ENCODE measurements at regions not wholly inside any gene's neighbourhood (a gene's known extent, or its start where the extent isn't known, plus 50 kb on each side); places are given as distances from the start of the nearest gene placed in this dataset.

DNA sequence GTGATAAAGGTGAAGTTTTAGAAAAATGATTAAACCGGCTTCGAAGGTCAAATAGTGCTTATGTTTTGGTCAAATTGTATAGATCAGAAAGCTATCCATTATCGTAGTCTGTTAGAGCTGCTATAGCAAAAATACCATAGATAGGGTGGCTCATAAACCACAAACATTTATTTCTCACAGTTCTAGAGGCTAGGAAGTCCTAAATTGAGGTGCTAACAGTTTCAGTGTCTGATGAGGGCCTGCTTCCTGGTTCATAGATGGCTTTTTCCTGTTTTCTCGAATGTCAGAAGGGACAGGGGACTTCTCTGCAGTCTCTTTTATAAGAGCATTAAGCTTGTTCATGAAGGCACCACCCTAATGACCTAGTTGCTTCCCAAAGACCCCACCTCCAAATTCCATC lies 186.6 kb upstream of the ERBB4 start:
- TF ChIP-seq, protein P1, sequence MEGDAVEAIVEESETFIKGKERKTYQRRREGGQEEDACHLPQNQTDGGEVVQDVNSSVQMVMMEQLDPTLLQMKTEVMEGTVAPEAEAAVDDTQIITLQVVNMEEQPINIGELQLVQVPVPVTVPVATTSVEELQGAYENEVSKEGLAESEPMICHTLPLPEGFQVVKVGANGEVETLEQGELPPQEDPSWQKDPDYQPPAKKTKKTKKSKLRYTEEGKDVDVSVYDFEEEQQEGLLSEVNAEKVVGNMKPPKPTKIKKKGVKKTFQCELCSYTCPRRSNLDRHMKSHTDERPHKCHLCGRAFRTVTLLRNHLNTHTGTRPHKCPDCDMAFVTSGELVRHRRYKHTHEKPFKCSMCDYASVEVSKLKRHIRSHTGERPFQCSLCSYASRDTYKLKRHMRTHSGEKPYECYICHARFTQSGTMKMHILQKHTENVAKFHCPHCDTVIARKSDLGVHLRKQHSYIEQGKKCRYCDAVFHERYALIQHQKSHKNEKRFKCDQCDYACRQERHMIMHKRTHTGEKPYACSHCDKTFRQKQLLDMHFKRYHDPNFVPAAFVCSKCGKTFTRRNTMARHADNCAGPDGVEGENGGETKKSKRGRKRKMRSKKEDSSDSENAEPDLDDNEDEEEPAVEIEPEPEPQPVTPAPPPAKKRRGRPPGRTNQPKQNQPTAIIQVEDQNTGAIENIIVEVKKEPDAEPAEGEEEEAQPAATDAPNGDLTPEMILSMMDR (IDR thresholded peaks at IDR 0.05; ENCODE audit: low read length) = no peak
- no peak for TF ChIP-seq EZH2 (IDR thresholded peaks at IDR 0.05; ENCODE audit: borderline replicate concordance, low read length)
